ENCODE measurements at regions not wholly inside any gene's neighbourhood (a gene's known extent, or its start where the extent isn't known, plus 50 kb on each side); places are given as distances from the start of the nearest gene placed in this dataset.
"Not testable (repeated sequence)": the region's sequence is repeated elsewhere in the genome, so short reads cannot be mapped to it uniquely, and the experiment has no call there.

- H3K4me3 ChIP-seq (replicated peaks; ENCODE audit: low read depth, low read length) = no peak overlapping the region
- TF ChIP-seq CTCF (IDR thresholded peaks at IDR 0.05; ENCODE audit: low read length, missing control alignments) = no peak
- DNase-seq (ENCODE audit: low read depth) = no peak
These were observed 110.2 kb upstream of the DPP6 start for GRCh38 chr7:153942036-153942435.

GRCh38 chr7:153943457-153943856, 108.7 kb upstream of the DPP6 start:
- no peak for TF ChIP-seq CTCF (IDR thresholded peaks at IDR 0.05; ENCODE audit: low read length, missing control alignments)
- no peak for DNase-seq (ENCODE audit: low read depth)
- no peak overlapping the region for H3K4me3 ChIP-seq (replicated peaks; ENCODE audit: low read depth, low read length)

GRCh38 chr7:153943861-153944260, 108.3 kb upstream of the DPP6 start:
- H3K4me3 ChIP-seq (replicated peaks; ENCODE audit: low read depth, low read length) = no peak overlapping the region
- no peak for DNase-seq (ENCODE audit: low read depth)
- TF ChIP-seq CTCF (IDR thresholded peaks at IDR 0.05; ENCODE audit: low read length, missing control alignments) = no peak

GRCh38 chr7:153948060-153948459, 104.1 kb upstream of the DPP6 start:
- no peak for TF ChIP-seq CTCF (IDR thresholded peaks at IDR 0.05; ENCODE audit: low read length, missing control alignments)
- DNase-seq (ENCODE audit: low read depth) = no peak
- H3K4me3 ChIP-seq (replicated peaks; ENCODE audit: low read depth, low read length) = no peak overlapping the region

- DNase-seq (ENCODE audit: low read depth) = no peak
- no peak for TF ChIP-seq CTCF (IDR thresholded peaks at IDR 0.05; ENCODE audit: low read length, missing control alignments)
- no peak overlapping the region for H3K4me3 ChIP-seq (replicated peaks; ENCODE audit: low read depth, low read length)
These were observed 100.9 kb upstream of the DPP6 start for GRCh38 chr7:153951316-153951715.

GRCh38 chr7:153954477-153954876, 97.7 kb upstream of the DPP6 start:
- H3K4me3 ChIP-seq (replicated peaks; ENCODE audit: low read depth, low read length) = no peak overlapping the region
- no peak for TF ChIP-seq CTCF (IDR thresholded peaks at IDR 0.05; ENCODE audit: low read length, missing control alignments)
- no peak for DNase-seq (ENCODE audit: low read depth)

- DNase-seq (ENCODE audit: low read depth) = not testable (repeated sequence)
These were observed 94.5 kb upstream of the DPP6 start for GRCh38 chr7:153957677-153958076.

GRCh38 chr7:153958381-153958780, 93.8 kb upstream of the DPP6 start:
- H3K4me3 ChIP-seq (replicated peaks; ENCODE audit: low read depth, low read length); DNase-seq (ENCODE audit: low read depth): not testable (repeated sequence)

More at GRCh38 chr7:153957677-153958076, 94.5 kb upstream of the DPP6 start:
- not testable (repeated sequence) for H3K4me3 ChIP-seq (replicated peaks; ENCODE audit: low read depth, low read length)

- H3K4me3 ChIP-seq (replicated peaks; ENCODE audit: low read depth, low read length); DNase-seq (ENCODE audit: low read depth): not testable (repeated sequence)
These were observed 93.4 kb upstream of the DPP6 start for GRCh38 chr7:153958789-153959188.

- DNase-seq (ENCODE audit: low read depth); H3K4me3 ChIP-seq (replicated peaks; ENCODE audit: low read depth, low read length): not testable (repeated sequence)
These were observed 87.6 kb upstream of the DPP6 start for GRCh38 chr7:153964481-153965112.

- not testable (repeated sequence) for DNase-seq (ENCODE audit: low read depth); H3K4me3 ChIP-seq (replicated peaks; ENCODE audit: low read depth, low read length)
These were observed 83.2 kb upstream of the DPP6 start for GRCh38 chr7:153969016-153969415.

- not testable (repeated sequence) for DNase-seq (ENCODE audit: low read depth); H3K4me3 ChIP-seq (replicated peaks; ENCODE audit: low read depth, low read length)
These were observed 77.6 kb upstream of the DPP6 start for GRCh38 chr7:153974603-153975002.

Measured in fibroblast of pulmonary artery (primary cell).